Upper lobe of left lung (tissue), 6 donors: ENCODE measurements at regions not wholly inside any gene's neighbourhood (a gene's known extent, or its start where the extent isn't known, plus 50 kb on each side); places are given as distances from the start of the nearest gene placed in this dataset.

Experiments
- ATAC-seq, 2 donors: fragments of 200-7000 bp; cut with Tn5 transposase; one replicate each; pipeline ENCODE4 v1.9.1; 2022; ENCODE audit warnings: mild to moderate bottlenecking in 2 of 2, moderate library complexity in 2 of 2; ENCODE audit not compliant: low FRiP score in 2 of 2
- DNase-seq, 2 donors: peaks; one replicate each; pipeline ENCODE4 v3.0.0-alpha.2; 2019 to 2020
- H3K27ac ChIP-seq, 4 donors: fragments of 200-600 bp; sonication (generic); one replicate each; pipeline ENCODE4 v1.5.1; 2016 to 2019
- H3K27me3 ChIP-seq, 4 donors: fragments of 200-600 bp; sonication (generic); one replicate each; pipeline ENCODE4 v1.5.1; 2017 to 2019
- H3K36me3 ChIP-seq, 4 donors: fragments of 200-600 bp; sonication (generic); one replicate each; pipeline ENCODE4 v1.5.1; 2016 to 2019
- H3K4me1 ChIP-seq, 4 donors: fragments of 200-600 bp; sonication (generic); one replicate each; pipeline ENCODE4 v1.5.1; 2018 to 2019
- H3K4me3 ChIP-seq, 4 donors: fragments of 200-600 bp; sonication (generic); one replicate each; pipeline ENCODE4 v1.5.1; 2017 to 2019; ENCODE audit warnings: mild to moderate bottlenecking in 2 of 4, moderate library complexity in 1 of 4
- H3K9me3 ChIP-seq, 4 donors: fragments of 200-600 bp; sonication (generic); one replicate each; pipeline ENCODE4 v1.5.1; 2018 to 2019
- CTCF ChIP-seq, 6 experiments: fragments of 450-650 bp in 4 of 6; fragments of 200-600 bp in 2 of 6; sonication (generic) in 2 of 6; IDR thresholded peaks; one replicate each; pipeline ENCODE4 v1.5.1; 2016 to 2019; ENCODE audit warnings: antibody characterized with exemption in 6 of 6
- EP300 ChIP-seq, 4 donors: sonication (generic); formaldehyde crosslinking; IDR thresholded peaks; one replicate each; pipeline ENCODE4 v1.5.1; 2017; ENCODE audit warnings: antibody characterized with exemption in 4 of 4, control low read depth in 2 of 4
- POLR2A ChIP-seq, 4 donors: fragments of 450-650 bp; IDR thresholded peaks; one replicate each; pipeline ENCODE4 v1.5.1; 2016 to 2017; ENCODE audit warnings: antibody characterized with exemption in 4 of 4, mild to moderate bottlenecking in 2 of 4
- POLR2AphosphoS5 ChIP-seq, 2 donors: sonication (generic); formaldehyde crosslinking; IDR thresholded peaks; one replicate each; pipeline ENCODE4 v1.5.1; 2017; ENCODE audit warnings: antibody characterized with exemption in 2 of 2
- WGBS, 2 donors: methylation state at CpG; one replicate each; pipeline ENCODE4 v1.1.5; 2017 to 2018; 5-methylcytosine and 5-hydroxymethylcytosine counted together
- donor health status: DM: no; HTN: no; CAD: no; lungs with moderate emphysema.
- donor health status: DM: no; HTN: yes; CAD: no; lungs with severe emphysema.

- TF ChIP-seq CTCF (IDR thresholded peaks at IDR 0.05) (no peak), EP300 (IDR thresholded peaks at IDR 0.05) (no peak), POLR2AphosphoS5 (IDR thresholded peaks at IDR 0.05) (no peak), POLR2A (IDR thresholded peaks at IDR 0.05) (no peak)
- no peaks in the 10 kb centered on the region for H3K27me3 ChIP-seq
- H3K4me3 ChIP-seq = no peak overlapping the region
- WGBS, 2 donors = 45 to 54% methylated on average over 4 of the region's 4 CpGs
- H3K27ac ChIP-seq = no peak overlapping the region
- H3K9me3 ChIP-seq = no peaks in the 10 kb centered on the region
- ATAC-seq (no peak), DNase-seq (no peak)
- H3K4me1 ChIP-seq = no peaks in the 10 kb centered on the region
- H3K36me3 ChIP-seq = no peaks in the 10 kb centered on the region
Observed at GRCh38 chr11:106461839-106462545, 384.5 kb downstream of the AASDHPPT start.

GRCh38 chr11:106463154-106463553, 385.7 kb downstream of the AASDHPPT start:
- ATAC-seq (no peak), DNase-seq (no peak)
- Histone ChIP-seq H3K27me3 (no peaks in the 10 kb centered on the region), H3K27ac (no peak overlapping the region), H3K4me3 (no peak overlapping the region), H3K4me1 (no peaks in the 10 kb centered on the region), H3K36me3 (no peaks in the 10 kb centered on the region), H3K9me3 (no peaks in the 10 kb centered on the region)
- 67 to 74% methylated on average over 1 of the region's 1 CpG for WGBS, 2 donors
- TF ChIP-seq POLR2A (IDR thresholded peaks at IDR 0.05) (no peak), POLR2AphosphoS5 (IDR thresholded peaks at IDR 0.05) (no peak), EP300 (IDR thresholded peaks at IDR 0.05) (no peak), CTCF (IDR thresholded peaks at IDR 0.05) (no peak)

GRCh38 chr11:106463796-106464201, 386.3 kb downstream of the AASDHPPT start:
- no peak for DNase-seq
- Histone ChIP-seq H3K4me3 (no peak overlapping the region), H3K36me3 (no peaks in the 10 kb centered on the region), H3K9me3 (no peaks in the 10 kb centered on the region), H3K27ac (no peak overlapping the region), H3K27me3 (no peaks in the 10 kb centered on the region), H3K4me1 (no peaks in the 10 kb centered on the region)
- no peak for ATAC-seq
- TF ChIP-seq EP300 (IDR thresholded peaks at IDR 0.05) (peak in 2 of 4 donors; percentile 24 to 81), POLR2AphosphoS5 (IDR thresholded peaks at IDR 0.05) (no peak), CTCF (IDR thresholded peaks at IDR 0.05) (no peak)
- WGBS, 2 donors = 48 to 64% methylated on average over 4 of the region's 4 CpGs

GRCh38 chr11:106464728-106465127, 387.3 kb downstream of the AASDHPPT start:
- Histone ChIP-seq H3K9me3 (no peaks in the 10 kb centered on the region), H3K36me3 (no peaks in the 10 kb centered on the region), H3K27me3 (no peaks in the 10 kb centered on the region), H3K4me1 (no peaks in the 10 kb centered on the region), H3K4me3 (no peak overlapping the region), H3K27ac (no peak overlapping the region)
- DNase-seq (no peak), ATAC-seq (no peak)
- no peak for TF ChIP-seq EP300 (IDR thresholded peaks at IDR 0.05)
- TF ChIP-seq CTCF (IDR thresholded peaks at IDR 0.05) = no peak
- no peak for TF ChIP-seq POLR2A (IDR thresholded peaks at IDR 0.05)
- TF ChIP-seq POLR2AphosphoS5 (IDR thresholded peaks at IDR 0.05) = no peak

- ATAC-seq (no peak), DNase-seq (no peak)
- Histone ChIP-seq H3K27ac (no peak overlapping the region), H3K9me3 (no peaks in the 10 kb centered on the region), H3K4me1 (peaks cover 0 to 3% (median 1%) of the 10 kb centered on the region in 4 donors), H3K4me3 (no peak overlapping the region), H3K27me3 (no peaks in the 10 kb centered on the region), H3K36me3 (no peaks in the 10 kb centered on the region)
- TF ChIP-seq CTCF (IDR thresholded peaks at IDR 0.05) (no peak), EP300 (IDR thresholded peaks at IDR 0.05) (no peak), POLR2AphosphoS5 (IDR thresholded peaks at IDR 0.05) (no peak), POLR2A (IDR thresholded peaks at IDR 0.05) (no peak)
- WGBS, 2 donors = 58 to 59% methylated on average over 5 of the region's 5 CpGs
Observed at GRCh38 chr11:106466521-106467080, 389.1 kb downstream of the AASDHPPT start.
